HG03342 (cell line): ENCODE measurements at regions not wholly inside any gene's neighbourhood (a gene's known extent, or its start where the extent isn't known, plus 50 kb on each side); places are given as distances from the start of the nearest gene placed in this dataset.

ENCODE experiments used
- ATAC-seq: cut with Tn5 transposase; IDR thresholded peaks from one replicate; pipeline ENCODE4 v1.9.1; 2021; ENCODE audit warnings: mild to moderate bottlenecking, moderate library complexity; ENCODE audit not compliant: unreplicated experiment

GRCh38 chr4:136458326-136458725, 1074.0 kb downstream of the PCDH18 start:
- no peak for ATAC-seq

- no peak for ATAC-seq
Observed at GRCh38 chr4:136457577-136457976, 1074.7 kb downstream of the PCDH18 start.

- no peak for ATAC-seq
Observed at GRCh38 chr4:136457004-136457403, 1075.3 kb downstream of the PCDH18 start.

- ATAC-seq = no peak
Observed at GRCh38 chr4:136443006-136443405, 1089.3 kb downstream of the PCDH18 start.

DNA sequence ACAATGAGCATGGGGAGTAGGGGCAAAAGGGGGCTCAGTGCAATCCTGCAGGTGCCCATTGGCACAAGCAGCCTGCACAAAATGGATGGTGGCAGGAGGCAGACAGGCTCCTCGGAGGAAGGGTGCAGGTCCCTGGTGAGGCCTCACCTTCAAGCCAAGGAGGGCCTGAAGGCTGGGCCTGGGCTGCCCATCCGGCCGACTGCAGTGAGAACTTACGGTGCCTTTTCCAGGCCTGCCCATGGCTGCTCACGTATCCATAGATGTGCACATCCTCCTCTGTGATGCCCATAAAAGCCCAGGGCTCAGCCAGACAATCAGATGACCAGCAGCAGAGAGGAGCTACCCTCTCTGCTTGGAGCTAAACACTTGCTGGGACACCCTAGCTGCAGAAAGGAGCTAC, 1089.8 kb downstream of the PCDH18 start:
- ATAC-seq = no peak

DNA sequence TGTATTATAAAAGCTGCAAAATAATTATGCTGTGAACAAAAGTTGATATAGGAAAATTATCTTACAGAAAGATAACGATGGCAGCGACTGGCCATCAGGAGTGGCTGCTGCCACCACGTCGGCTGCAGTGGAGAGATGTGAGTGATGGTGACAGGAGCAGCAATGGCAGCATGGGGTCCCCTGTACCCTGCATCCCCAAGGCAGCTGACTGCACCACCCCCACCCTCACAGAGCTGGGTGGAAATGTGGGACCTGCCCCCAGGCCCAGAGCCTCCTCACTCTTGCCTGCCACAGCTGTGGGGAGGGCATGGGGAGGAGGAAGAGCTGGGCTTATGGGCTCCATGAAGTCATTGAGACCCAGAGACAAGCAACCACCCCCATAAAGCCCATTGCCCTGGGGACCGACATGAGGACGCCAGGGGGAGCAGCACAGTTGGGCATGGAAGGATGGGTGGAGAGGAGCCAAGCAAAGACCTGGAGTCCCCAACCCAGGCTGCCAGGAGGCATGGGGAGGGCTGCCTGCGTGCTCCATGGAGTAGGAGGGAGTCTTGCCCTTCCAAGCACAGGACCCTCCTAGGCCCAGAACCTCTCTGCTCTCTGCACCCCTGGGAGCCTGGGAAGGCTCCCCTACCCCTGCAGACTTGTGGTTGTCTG, 1090.5 kb downstream of the PCDH18 start:
- ATAC-seq = no peak

DNA sequence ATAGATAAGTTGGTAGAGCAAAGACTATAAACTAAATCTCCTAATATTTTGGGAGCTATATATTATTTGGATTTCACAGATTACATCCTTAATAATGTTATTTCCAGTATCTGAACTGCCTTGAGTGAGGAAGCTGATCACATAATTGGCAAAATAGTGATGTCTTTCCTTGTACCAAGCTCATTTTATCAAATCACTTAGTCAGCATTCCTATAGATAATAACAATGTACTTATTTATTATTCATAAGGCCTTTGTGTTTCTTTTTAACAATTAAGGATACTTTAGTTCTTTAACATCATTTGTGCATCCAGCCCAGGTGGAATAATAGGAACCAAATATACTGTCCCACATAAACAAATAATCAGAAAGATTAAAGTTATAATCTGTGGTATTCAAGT, 1093.6 kb downstream of the PCDH18 start:
- no peak for ATAC-seq

DNA sequence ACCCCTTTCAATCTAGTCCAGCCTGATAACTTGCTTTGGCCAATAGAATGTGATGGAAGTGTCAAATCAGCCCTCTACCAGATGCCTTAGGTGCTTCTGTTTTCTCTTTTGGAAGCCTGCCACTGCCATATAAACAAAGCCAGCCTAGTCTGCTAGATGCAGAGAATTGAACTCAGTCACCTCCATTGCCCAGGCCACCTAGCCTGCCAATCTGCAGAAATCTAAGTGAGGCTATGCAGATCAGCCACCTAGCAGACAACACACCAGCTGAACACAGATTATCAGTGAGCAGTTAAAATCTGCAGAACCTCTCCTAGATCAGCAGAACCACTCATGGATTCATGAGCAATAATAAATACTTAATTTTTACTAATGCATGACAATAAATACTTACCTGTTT, 1108.2 kb downstream of the PCDH18 start:
- ATAC-seq = no peak

DNA sequence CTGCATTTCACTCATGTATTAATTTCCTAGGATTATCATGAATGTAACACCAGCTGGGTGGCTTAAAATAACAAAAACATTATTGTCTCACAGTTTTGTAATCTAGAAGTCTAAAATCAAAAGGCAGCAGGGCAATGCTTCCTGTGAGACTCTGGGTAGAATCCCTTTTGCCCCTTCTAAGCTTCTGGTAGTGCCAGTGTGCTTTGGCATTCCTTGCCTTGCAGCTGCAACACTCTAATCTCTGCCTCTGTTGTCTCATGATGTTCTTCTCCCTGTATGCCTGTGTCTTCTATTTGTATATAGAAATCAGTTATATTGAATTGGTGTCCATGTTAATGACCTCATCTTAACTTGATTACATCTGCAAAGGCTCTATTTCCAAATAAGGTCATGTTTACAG, 1117.3 kb downstream of the PCDH18 start:
- no peak for ATAC-seq

GRCh38 chr4:136412708-136413107, 1119.6 kb downstream of the PCDH18 start:
- ATAC-seq = no peak

DNA sequence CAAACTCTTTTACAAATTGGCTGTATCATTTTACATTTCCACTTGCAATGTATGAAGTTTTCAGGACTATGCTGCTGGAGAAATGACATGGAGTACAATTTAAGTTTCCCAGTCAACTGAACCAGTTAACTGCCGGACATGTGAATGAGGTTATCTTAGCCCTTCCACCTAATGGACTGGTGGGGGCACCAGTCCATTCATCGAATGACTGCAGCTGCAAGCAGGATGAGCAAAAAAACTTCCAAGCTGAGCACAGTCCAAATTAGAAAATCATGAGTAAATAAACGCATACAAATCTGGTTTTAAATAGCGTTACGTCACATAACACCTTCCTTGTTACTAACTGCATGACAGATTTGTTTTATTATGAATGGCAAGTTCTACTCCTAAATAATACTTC, 1131.5 kb downstream of the PCDH18 start:
- no peak for ATAC-seq

DNA sequence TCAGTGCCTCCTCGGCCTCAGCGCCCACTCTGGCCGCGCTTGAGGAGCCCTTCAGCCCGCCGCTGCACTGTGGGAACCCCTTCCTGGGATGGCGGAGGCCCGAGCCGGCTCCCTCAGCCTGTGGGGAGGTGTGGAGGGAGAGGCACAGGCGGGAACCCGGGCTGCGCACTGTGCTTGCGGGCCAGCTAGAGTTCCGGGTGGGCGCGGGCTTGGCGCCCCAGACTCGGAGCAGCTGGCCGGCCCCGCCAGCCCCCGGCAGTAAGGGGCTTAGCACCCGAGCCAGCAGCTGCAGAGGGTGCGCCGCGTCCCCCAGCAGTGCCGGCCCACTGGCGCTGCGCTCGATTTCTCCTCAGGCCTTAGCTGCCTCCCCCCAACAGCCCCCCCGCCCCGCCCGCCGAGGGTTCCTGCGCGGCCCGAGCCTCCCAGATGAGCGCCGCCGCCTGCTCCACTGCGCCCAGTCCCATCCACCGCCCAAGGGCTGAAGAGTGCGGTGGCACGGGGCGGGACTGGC, 1137.0 kb downstream of the PCDH18 start:
- ATAC-seq = no peak

- ATAC-seq = no peak
Observed at GRCh38 chr4:136392576-136392975, 1139.7 kb downstream of the PCDH18 start.

DNA sequence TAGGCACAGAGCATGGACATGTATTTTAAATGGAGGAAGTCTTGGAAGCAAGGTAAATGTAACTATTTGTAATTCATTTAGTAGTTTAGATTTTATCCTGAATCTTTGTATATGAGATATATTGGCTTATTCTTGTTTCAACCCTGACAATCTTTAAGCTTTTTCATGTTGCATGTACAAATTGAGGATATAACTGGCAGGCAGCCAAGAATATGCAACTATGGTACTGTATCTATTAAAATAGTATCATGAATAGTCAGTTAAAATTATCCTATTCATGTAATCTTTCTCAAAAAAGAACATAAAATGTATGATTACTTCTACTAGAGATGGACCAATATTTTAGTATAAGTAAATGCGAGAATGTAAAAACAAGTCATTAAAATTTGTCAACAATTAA, 1141.5 kb downstream of the PCDH18 start:
- no peak for ATAC-seq

- ATAC-seq = no peak
Observed at GRCh38 chr4:136383082-136383481, 1149.2 kb downstream of the PCDH18 start.

- no peak for ATAC-seq
Observed at GRCh38 chr4:136371231-136371630, 1161.1 kb downstream of the PCDH18 start.

DNA sequence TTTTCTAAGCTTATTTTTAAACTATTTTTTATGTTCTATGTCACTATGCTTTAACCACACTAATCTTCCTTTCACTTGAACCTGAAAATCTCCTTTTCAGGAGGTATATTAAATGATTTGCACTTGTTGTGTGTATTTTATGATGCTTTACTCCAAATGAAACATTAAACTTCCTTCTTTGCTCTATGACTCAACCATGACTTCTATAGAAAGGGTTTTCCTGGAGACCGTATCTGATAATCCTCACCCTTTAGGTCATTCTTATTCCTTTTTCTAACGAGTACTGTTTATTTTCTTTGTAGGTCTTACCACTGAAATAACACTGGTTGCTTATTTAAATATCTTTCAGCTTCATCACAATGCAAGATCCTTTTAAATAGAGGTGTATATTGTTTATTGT, 1163.2 kb downstream of the PCDH18 start:
- ATAC-seq = no peak

GRCh38 chr4:136357556-136357955, 1174.7 kb downstream of the PCDH18 start:
- ATAC-seq = no peak

GRCh38 chr4:136355970-136356369, 1176.3 kb downstream of the PCDH18 start:
- no peak for ATAC-seq

GRCh38 chr4:136343340-136343739, 1189.0 kb downstream of the PCDH18 start:
- ATAC-seq = no peak

GRCh38 chr4:136342666-136343065, 1189.6 kb downstream of the PCDH18 start:
- no peak for ATAC-seq

DNA sequence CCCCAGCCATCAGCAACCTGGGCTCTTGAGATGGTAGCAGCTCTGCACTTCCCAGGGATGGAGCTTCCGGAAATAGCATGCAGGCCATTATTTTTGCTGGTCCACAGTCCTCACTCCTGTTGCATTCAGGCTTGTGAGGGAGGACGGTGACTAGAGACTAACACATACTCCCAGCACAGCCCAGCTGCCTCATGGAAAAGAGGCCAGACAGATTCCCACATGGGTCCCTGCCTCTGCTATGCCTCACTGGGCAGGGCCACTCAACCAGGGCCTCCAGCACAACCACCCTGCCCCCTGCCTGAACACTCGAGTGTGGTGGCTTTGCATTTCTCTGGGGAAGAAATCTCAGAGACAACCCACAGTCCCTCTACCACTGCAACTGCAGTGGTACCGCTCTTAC, 1195.1 kb downstream of the PCDH18 start:
- no peak for ATAC-seq

DNA sequence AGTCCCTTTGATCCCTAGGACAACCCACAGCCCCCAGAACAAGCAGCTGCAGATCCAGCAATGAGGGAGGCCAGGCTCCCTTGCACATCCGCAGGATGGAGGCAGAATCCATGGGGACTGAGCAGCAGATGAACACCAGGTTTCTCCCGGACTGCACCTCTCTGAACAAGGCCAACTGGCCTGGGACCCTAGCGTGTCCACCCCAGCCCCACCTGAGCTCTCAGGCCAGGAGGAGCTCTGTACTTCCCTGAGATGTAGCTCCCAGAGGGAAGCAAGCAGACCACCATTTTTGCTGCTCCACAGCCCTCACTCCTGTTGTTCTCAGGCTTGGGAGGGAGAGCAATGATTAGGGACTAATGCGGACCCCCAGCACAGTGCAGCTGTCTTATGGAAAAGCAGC, 1195.8 kb downstream of the PCDH18 start:
- no peak for ATAC-seq
